GM23338 (cell line): ENCODE measurements at regions not wholly inside any gene's neighbourhood (a gene's known extent, or its start where the extent isn't known, plus 50 kb on each side); places are given as distances from the start of the nearest gene placed in this dataset.

ENCODE experiments used
- ATAC-seq: fragments of 200-7000 bp; cut with Tn5 transposase; 3 replicates; pipeline ENCODE4 v1.9.1; 2020
- DNase-seq: peaks from one replicate; pipeline ENCODE4 v3.0.0-alpha.2; 2015; ENCODE audit warnings: low spot score
- H2AFZ ChIP-seq: fragments of 200-600 bp; sonication (generic); 2 replicates; pipeline ENCODE4 v1.8.0; 2016; ENCODE audit warnings: antibody characterized with exemption, mild to moderate bottlenecking, moderate library complexity
- H3F3A ChIP-seq: fragments of 200-600 bp; sonication (generic); replicated peaks from 2 replicates; pipeline ENCODE4 v1.8.0; 2017; ENCODE audit warnings: antibody characterized with exemption, mixed run types, low read depth
- H3K27ac ChIP-seq: fragments of 200-600 bp; sonication (generic); 2 replicates; pipeline ENCODE4 v1.6.1; 2016; ENCODE audit warnings: low read depth
- H3K27me3 ChIP-seq: fragments of 200-600 bp; sonication (generic); 2 replicates; pipeline ENCODE4 v1.8.0; 2016; ENCODE audit warnings: mild to moderate bottlenecking, mixed run types, moderate library complexity; ENCODE audit not compliant: insufficient read depth
- H3K36me3 ChIP-seq: fragments of 200-600 bp; sonication (generic); 2 replicates; pipeline ENCODE4 v1.8.0; 2016; ENCODE audit warnings: mild to moderate bottlenecking; ENCODE audit not compliant: insufficient read depth
- H3K4me1 ChIP-seq: fragments of 200-600 bp; sonication (generic); 2 replicates; pipeline ENCODE4 v1.8.0; 2016; ENCODE audit warnings: mild to moderate bottlenecking, moderate library complexity; ENCODE audit not compliant: insufficient read depth
- H3K4me2 ChIP-seq: fragments of 200-600 bp; sonication (generic); 2 replicates; pipeline ENCODE4 v1.7.1; 2017; ENCODE audit warnings: mixed run types
- H3K4me3 ChIP-seq: fragments of 200-600 bp; sonication (generic); 2 replicates; pipeline ENCODE4 v1.6.1; 2016; ENCODE audit warnings: mixed run types
- H3K79me2 ChIP-seq: fragments of 200-600 bp; sonication (generic); replicated peaks from 2 replicates; pipeline ENCODE4 v1.8.0; 2017; ENCODE audit warnings: mild to moderate bottlenecking; ENCODE audit not compliant: insufficient read depth
- H3K9me2 ChIP-seq: fragments of 200-600 bp; sonication (generic); 2 replicates; pipeline ENCODE4 v1.8.0; 2017; ENCODE audit not compliant: insufficient read depth
- H4K20me1 ChIP-seq: fragments of 200-600 bp; sonication (generic); replicated peaks from 2 replicates; pipeline ENCODE4 v1.8.0; 2017; ENCODE audit warnings: mild to moderate bottlenecking; ENCODE audit not compliant: insufficient read depth
- H3K27ac Mint-ChIP-seq: 2 replicates; pipeline ENCODE4 v1.8.0; 2020; ENCODE audit warnings: inconsistent platforms, mild to moderate bottlenecking, moderate library complexity, mixed read lengths
- H3K27me3 Mint-ChIP-seq: 3 replicates; pipeline ENCODE4 v1.8.0; 2022; ENCODE audit warnings: low read depth, mild to moderate bottlenecking, moderate library complexity, mixed read lengths, inconsistent platforms; ENCODE audit not compliant: insufficient read depth, poor library complexity
- H3K36me3 Mint-ChIP-seq: 3 replicates; pipeline ENCODE4 v1.8.0; 2021; ENCODE audit warnings: low read depth, mild to moderate bottlenecking, inconsistent platforms, moderate library complexity, mixed read lengths
- H3K4me1 Mint-ChIP-seq: 3 replicates; pipeline ENCODE4 v1.8.0; 2020; ENCODE audit warnings: mild to moderate bottlenecking, inconsistent platforms, mixed read lengths
- H3K4me3 Mint-ChIP-seq: 3 replicates; pipeline ENCODE4 v1.8.0; 2021; ENCODE audit warnings: moderate library complexity, mild to moderate bottlenecking, inconsistent platforms, mixed read lengths
- H3K9me3 Mint-ChIP-seq: 3 replicates; pipeline ENCODE4 v1.8.0; 2020; ENCODE audit warnings: moderate library complexity, mild to moderate bottlenecking, inconsistent platforms, mixed read lengths
- CREB1 ChIP-seq: fragments of 250-450 bp; sonication (Bioruptor Pico); IDR thresholded peaks from 2 replicates; pipeline ENCODE4 v1.5.0; 2020; ENCODE audit warnings: low read depth, mild to moderate bottlenecking, moderate library complexity
- EZH2 ChIP-seq: fragments of 200-600 bp; sonication (generic); IDR thresholded peaks from one replicate; pipeline ENCODE4 v1.8.0; 2017; ENCODE audit warnings: antibody characterized with exemption, mild to moderate bottlenecking, low read depth; ENCODE audit not compliant: unreplicated experiment
- EZH2phosphoT487 ChIP-seq: fragments of 200-600 bp; sonication (generic); IDR thresholded peaks from one replicate; pipeline ENCODE4 v1.8.1; 2018; ENCODE audit warnings: antibody characterized with exemption; ENCODE audit not compliant: unreplicated experiment
- NANOG ChIP-seq: IDR thresholded peaks from 2 replicates; pipeline ENCODE4 v1.6.1; 2016; ENCODE audit warnings: antibody characterized with exemption, borderline replicate concordance
- ZNF114 ChIP-seq: fragments of 250-450 bp; sonication (Bioruptor Pico); IDR thresholded peaks from 2 replicates; pipeline ENCODE4 v1.5.0; 2020; ENCODE audit warnings: mild to moderate bottlenecking, moderate library complexity
- ZNF331 ChIP-seq: fragments of 250-450 bp; sonication (Bioruptor Pico); IDR thresholded peaks from 2 replicates; pipeline ENCODE4 v1.5.0; 2020; ENCODE audit warnings: low read depth, mild to moderate bottlenecking, moderate library complexity
- TF ChIP-seq, protein P1 (sequence below): IDR thresholded peaks from 2 replicates; pipeline ENCODE4 v1.6.1; 2016; ENCODE audit warnings: antibody characterized with exemption
- TF ChIP-seq, protein P2 (sequence below), 2 experiments: fragments of 200-600 bp in 1 of 2; sonication (generic) in 1 of 2; conservative IDR thresholded peaks; 2 replicates each; pipeline versions ENCODE4 v1.5.1 to v1.6.1; 2016 to 2017; ENCODE audit warnings: antibody characterized with exemption in 2 of 2, low read depth in 2 of 2, mild to moderate bottlenecking in 2 of 2, moderate library complexity in 1 of 2
- TF ChIP-seq, protein P3 (sequence below): IDR thresholded peaks from one replicate; pipeline ENCODE4 v1.6.1; 2018; ENCODE audit warnings: antibody characterized with exemption; ENCODE audit not compliant: unreplicated experiment

DNA sequence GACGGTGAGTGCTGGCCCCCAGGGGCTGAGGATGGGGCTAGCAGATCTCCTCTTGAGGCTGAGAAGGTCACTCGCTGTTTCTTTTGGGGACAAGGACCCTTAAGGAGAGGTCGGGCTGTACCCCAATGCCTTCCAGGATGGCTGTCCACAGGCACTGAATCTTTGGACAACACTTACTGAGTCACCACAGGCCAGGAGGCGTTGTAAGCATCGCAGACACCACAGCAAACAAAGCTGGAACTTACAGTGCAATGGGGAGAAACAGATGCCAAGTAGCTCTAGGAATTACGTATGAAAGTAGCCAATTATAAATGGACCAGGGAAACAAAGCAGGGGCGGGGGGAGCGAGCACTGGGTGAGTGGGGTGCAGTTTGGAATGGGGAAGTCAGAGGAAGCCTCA, 219.8 kb downstream of the GLI2 start (continued):
- TF ChIP-seq ZNF331 (CRISPR knock-in tag) = no peak
- TF ChIP-seq, protein P1, sequence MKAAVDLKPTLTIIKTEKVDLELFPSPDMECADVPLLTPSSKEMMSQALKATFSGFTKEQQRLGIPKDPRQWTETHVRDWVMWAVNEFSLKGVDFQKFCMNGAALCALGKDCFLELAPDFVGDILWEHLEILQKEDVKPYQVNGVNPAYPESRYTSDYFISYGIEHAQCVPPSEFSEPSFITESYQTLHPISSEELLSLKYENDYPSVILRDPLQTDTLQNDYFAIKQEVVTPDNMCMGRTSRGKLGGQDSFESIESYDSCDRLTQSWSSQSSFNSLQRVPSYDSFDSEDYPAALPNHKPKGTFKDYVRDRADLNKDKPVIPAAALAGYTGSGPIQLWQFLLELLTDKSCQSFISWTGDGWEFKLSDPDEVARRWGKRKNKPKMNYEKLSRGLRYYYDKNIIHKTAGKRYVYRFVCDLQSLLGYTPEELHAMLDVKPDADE = no peak

DNA sequence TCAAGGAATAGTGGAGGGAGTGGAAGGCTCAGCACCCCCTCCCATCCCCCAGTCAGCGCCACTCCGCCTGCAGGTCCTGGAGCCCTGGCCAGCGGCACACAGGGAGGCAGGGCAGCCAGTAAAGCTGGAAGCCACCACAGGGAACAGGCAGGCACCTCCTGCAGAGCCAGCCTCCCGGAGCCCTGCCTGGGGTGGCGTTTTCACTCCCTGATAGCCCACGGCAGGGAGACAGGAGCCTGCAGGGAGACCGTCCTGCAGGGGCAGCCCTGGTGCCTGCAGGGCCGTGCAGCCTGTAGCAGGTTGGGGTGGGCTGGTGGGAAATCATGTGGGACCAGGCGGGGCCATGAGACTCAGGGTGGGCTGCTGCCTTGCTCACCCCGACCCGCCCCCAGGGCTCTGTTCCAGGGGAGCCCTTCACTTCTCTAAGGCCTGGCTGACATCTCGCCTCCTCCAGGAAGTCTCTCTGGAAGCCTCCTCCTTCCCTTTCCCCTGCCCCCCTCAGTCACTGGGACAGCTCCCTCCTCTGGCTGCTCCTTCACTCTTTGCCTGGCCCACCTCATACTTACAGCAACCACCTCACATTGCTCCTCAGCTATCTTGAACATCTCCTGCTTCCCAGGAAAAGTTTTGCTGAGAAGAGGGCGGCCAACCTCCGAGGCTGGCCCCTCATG, 221.0 kb downstream of the GLI2 start:
- no peaks in the 10 kb centered on the region for H3K9me3 Mint-ChIP-seq
- Histone ChIP-seq H3K79me2 (no peaks in the 10 kb centered on the region), H3K36me3 (no peaks in the 10 kb centered on the region; the same call in 1 of the 2 replicates), H2AFZ (no peak overlapping the region), H3K27ac (no peak overlapping the region), H3K4me1 (no peaks in the 10 kb centered on the region), H3F3A (peaks cover 6% of the 10 kb centered on the region; the same call in 1 of the 2 replicates), H3K4me3 (no peak overlapping the region), H3K4me2 (no peak overlapping the region), H3K27me3 (no peaks in the 10 kb centered on the region), H3K9me2 (no peaks in the 10 kb centered on the region), H4K20me1 (peaks cover 22% of the 10 kb centered on the region)
- no peak for TF ChIP-seq EZH2
- TF ChIP-seq, protein P1 = no peak
- TF ChIP-seq, protein P2, sequence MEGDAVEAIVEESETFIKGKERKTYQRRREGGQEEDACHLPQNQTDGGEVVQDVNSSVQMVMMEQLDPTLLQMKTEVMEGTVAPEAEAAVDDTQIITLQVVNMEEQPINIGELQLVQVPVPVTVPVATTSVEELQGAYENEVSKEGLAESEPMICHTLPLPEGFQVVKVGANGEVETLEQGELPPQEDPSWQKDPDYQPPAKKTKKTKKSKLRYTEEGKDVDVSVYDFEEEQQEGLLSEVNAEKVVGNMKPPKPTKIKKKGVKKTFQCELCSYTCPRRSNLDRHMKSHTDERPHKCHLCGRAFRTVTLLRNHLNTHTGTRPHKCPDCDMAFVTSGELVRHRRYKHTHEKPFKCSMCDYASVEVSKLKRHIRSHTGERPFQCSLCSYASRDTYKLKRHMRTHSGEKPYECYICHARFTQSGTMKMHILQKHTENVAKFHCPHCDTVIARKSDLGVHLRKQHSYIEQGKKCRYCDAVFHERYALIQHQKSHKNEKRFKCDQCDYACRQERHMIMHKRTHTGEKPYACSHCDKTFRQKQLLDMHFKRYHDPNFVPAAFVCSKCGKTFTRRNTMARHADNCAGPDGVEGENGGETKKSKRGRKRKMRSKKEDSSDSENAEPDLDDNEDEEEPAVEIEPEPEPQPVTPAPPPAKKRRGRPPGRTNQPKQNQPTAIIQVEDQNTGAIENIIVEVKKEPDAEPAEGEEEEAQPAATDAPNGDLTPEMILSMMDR (conservative IDR thresholded peaks at IDR 0.05; ENCODE audit: low read depth in 2 of 2) = peak in 1 of 2 experiments; percentile 44; a peak in 2 of 4 replicates
- no peak for TF ChIP-seq NANOG
- TF ChIP-seq CREB1 (CRISPR knock-in tag) = no peak
- TF ChIP-seq ZNF114 (CRISPR knock-in tag) = no peak
- TF ChIP-seq, protein P3, sequence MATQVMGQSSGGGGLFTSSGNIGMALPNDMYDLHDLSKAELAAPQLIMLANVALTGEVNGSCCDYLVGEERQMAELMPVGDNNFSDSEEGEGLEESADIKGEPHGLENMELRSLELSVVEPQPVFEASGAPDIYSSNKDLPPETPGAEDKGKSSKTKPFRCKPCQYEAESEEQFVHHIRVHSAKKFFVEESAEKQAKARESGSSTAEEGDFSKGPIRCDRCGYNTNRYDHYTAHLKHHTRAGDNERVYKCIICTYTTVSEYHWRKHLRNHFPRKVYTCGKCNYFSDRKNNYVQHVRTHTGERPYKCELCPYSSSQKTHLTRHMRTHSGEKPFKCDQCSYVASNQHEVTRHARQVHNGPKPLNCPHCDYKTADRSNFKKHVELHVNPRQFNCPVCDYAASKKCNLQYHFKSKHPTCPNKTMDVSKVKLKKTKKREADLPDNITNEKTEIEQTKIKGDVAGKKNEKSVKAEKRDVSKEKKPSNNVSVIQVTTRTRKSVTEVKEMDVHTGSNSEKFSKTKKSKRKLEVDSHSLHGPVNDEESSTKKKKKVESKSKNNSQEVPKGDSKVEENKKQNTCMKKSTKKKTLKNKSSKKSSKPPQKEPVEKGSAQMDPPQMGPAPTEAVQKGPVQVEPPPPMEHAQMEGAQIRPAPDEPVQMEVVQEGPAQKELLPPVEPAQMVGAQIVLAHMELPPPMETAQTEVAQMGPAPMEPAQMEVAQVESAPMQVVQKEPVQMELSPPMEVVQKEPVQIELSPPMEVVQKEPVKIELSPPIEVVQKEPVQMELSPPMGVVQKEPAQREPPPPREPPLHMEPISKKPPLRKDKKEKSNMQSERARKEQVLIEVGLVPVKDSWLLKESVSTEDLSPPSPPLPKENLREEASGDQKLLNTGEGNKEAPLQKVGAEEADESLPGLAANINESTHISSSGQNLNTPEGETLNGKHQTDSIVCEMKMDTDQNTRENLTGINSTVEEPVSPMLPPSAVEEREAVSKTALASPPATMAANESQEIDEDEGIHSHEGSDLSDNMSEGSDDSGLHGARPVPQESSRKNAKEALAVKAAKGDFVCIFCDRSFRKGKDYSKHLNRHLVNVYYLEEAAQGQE = no peak
- TF ChIP-seq EZH2phosphoT487 = no peak
- H3K27me3 Mint-ChIP-seq = peaks cover 7% of the 10 kb centered on the region
- H3K4me3 Mint-ChIP-seq = no peak overlapping the region
- no peak overlapping the region for H3K27ac Mint-ChIP-seq
- peaks cover 7% of the 10 kb centered on the region for H3K36me3 Mint-ChIP-seq
- ATAC-seq (peak; percentile 18), DNase-seq (no peak)
- H3K4me1 Mint-ChIP-seq = peaks cover 2% of the 10 kb centered on the region; the same call in 2 of the 3 replicates
